CD4-positive, alpha-beta T cell treated with Interleukin-12 subunit alpha and Interleukin-12 subunit beta, for 1 hour (primary cell): ENCODE measurements at regions not wholly inside any gene's neighbourhood (a gene's known extent, or its start where the extent isn't known, plus 50 kb on each side); places are given as distances from the start of the nearest gene placed in this dataset.
"Not testable (repeated sequence)": the region's sequence is repeated elsewhere in the genome, so short reads cannot be mapped to it uniquely, and the experiment has no call there.

Source experiments
- DNase-seq: peaks from one replicate; pipeline ENCODE4 v3.0.0-alpha.2; 2020

DNA sequence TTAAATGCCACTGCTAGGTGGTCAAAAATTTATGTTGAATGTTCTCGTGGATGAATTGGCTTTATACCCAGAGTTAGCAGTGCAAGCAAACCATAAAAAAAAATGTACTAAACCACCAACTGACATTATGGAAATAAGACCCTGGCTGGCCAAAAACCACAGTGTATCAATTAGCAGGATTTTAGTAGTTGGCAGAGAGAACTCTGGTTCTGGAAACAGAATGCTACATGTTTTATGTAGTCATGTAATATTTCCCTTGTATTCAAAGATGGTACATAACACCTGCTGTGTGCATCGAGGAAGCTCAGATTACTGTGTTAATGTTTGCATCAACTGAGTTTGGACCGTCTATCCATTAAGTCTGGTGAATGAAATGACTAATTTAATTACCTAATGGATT, 618.5 kb downstream of the CCSER2 start:
- DNase-seq = no peak

- DNase-seq = no peak
Observed at GRCh38 chr10:84948644-84949043, 620.3 kb downstream of the CCSER2 start.

GRCh38 chr10:84951616-84952015, 623.2 kb downstream of the CCSER2 start:
- DNase-seq = no peak

GRCh38 chr10:84957427-84957826, 629.0 kb downstream of the CCSER2 start:
- DNase-seq = no peak

- no peak for DNase-seq
Observed at GRCh38 chr10:84965468-84965867, 637.1 kb downstream of the CCSER2 start.

GRCh38 chr10:84966708-84967441, 638.5 kb downstream of the CCSER2 start:
- no peak for DNase-seq

DNA sequence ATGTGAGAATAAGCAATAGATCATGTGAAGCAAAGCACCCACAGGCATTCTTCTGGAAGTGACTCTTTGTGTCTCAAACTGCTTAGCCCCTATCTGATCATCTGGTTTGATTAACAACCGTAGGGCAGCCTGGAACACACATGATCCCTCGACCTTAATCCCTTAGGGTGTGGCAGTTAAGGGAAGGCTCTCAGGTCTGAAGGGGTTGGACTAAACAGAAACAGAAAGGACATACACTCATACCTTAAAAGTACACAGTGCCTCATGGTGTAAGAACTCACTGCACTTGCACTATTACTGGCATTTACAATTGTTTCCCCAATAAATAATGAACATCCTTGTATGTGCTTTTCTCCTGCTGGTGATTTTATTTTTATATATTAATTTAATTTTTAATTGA, 640.9 kb downstream of the CCSER2 start:
- not testable (repeated sequence) for DNase-seq

DNA sequence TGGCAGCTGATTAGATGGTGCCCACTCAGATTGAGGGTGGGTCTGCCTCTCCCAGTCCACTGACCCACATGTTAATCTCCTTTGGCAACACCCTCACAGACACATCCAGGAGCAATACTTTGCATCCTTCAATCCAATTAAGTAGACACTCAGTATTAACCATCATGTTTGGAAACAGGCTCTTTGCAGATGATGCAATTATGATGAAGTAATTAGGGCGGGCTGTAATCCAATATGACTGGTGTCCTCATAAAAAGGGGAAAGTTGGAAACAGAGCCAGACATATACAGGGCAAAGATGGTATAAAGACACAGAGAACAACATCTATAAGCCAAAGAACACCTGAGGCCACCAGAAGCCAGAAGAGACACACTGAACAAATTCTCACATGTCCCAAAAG, 658.6 kb downstream of the CCSER2 start:
- DNase-seq = no peak

GRCh38 chr10:84988011-84988410, 659.6 kb downstream of the CCSER2 start:
- no peak for DNase-seq

GRCh38 chr10:84990713-84991112, 662.3 kb downstream of the CCSER2 start:
- no peak for DNase-seq

GRCh38 chr10:84991301-84991700, 662.9 kb downstream of the CCSER2 start:
- DNase-seq = no peak

GRCh38 chr10:84993251-84994035, 665.1 kb downstream of the CCSER2 start:
- DNase-seq = no peak

DNA sequence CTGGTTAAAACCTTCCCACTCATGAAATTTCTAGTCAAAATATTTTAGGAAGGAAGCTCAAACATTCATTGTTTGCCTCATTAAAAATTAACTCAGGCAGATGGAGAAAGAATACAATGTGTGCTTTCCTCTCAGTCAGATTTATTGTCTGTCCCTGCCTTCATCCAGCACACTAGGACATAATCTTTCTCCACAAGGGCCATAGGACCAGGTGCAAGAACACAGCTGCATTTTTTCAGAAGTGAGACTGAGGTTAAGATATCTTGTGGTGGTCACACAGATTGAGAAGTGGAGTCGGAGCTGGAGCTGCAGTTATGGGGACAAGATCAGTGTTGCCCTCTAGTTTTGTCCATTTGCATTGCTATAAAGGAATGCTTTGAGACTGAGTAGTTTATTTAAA, 666.3 kb downstream of the CCSER2 start:
- no peak for DNase-seq

DNA sequence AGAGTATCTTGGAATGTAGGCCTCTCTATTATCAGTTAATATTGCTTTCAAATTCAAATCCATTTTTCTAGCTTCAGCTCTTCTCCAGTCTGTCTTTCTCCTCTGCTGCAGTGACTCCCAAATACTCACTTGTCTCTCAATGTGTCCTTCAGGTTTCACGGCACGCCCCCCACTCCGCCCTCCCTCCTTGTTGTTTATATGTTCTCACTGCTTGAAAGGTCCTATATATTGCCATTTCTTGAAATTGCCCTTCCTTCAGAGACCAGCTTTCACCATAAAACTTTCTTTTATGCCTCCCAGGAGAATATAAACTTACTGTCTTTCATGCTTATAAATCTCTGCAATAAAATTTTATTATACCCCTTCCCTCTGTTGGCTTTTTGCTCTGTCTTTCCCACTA, 668.2 kb downstream of the CCSER2 start:
- no peak for DNase-seq

GRCh38 chr10:84997870-84998269, 669.5 kb downstream of the CCSER2 start:
- DNase-seq = no peak

DNA sequence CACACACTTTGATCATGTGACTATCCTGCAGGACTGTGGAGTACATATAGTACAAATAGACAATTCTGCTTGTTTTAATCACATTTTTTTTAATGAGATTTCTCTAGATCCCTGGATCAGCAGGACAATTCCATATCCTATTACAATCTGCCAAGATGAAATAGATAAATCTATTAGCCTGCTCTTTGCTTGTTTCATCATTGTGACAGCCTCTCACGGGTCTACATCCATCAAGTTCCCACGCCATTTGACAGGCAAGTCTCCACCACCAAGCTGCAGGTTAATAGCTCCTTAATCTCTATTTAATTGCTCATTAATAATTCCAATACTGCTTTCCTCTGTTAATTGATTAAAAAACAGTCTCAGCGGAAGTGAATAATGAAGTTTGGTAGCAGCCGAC, 671.5 kb downstream of the CCSER2 start:
- DNase-seq = no peak

DNA sequence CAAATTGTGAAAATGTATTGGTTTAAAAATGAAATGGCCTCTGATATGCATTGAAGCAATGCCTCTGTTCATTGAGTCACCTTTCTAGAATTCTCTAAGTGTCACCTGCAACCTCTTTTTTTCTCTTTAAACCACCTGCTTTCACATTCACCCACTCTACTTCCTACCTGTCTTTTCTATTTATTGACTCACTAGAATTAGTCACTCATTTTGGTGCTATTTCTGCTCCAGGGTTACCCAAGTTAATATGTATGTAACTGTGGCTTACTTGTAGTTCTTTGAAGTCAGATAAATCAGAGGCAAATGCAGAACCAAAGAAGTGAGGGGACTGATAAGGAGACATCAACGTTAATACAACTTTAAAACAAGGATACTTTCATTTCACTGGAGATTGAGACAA, 674.7 kb downstream of the CCSER2 start:
- DNase-seq = no peak

DNA sequence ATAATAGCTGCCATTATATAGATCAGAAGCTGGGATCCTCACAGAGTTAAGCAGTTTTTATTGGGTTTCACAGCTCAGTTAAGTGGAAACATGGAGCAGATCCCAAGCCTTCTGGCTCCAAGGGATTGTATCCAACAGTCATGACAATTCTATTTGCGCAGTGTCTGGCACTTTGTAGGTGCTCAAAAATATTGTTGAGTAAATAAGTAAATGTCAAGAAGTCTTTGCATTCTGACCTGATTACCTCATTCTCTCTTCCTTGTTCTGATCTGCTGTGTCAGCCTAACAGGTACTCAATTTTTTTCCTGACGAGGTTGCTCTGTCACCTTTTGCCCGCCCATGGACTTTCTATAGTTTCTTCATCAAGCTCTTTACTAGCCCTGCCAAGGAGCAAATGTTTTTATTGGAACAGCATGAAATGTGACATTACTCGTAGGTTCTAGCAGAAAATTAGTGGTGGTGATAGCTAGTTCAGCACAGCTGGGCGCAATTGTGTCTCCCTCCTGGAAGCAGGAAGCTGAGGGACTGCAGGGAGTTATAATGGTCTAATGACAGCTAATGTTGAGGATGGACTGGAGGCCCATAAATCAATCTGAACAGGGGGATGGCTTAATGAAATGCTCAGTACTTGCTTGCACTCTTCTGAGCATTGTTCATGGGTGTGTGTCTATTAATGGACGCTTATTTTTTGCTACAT, 680.2 kb downstream of the CCSER2 start:
- DNase-seq = no peak

- no peak for DNase-seq
Observed at GRCh38 chr10:85012305-85012704, 683.9 kb downstream of the CCSER2 start.

- DNase-seq = no peak
Observed at GRCh38 chr10:85026878-85027467, 698.6 kb downstream of the CCSER2 start.

DNA sequence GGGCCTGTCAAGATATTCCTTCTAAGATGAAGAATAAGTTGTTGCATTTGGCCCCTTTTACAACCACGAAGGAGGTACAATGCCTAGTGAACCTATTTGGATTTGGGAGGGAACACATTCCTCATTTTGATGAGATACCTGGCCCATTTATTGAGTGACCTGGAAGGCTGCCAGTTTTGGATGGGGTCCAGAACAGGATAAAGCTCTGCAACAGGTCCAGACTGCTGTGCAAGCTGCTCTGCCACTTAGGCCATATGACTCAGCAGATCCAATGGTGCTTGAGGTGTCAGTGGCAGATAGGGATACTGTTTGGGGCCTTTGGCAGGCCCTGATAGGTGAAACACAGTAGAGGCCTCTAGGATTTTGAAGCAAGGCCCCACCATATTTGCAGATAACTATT, 704.6 kb downstream of the CCSER2 start:
- no peak for DNase-seq

GRCh38 chr10:85036661-85037060, 708.3 kb downstream of the CCSER2 start:
- DNase-seq = no peak

- DNase-seq = no peak
Observed at GRCh38 chr10:85039311-85039710, 710.9 kb downstream of the CCSER2 start.

DNA sequence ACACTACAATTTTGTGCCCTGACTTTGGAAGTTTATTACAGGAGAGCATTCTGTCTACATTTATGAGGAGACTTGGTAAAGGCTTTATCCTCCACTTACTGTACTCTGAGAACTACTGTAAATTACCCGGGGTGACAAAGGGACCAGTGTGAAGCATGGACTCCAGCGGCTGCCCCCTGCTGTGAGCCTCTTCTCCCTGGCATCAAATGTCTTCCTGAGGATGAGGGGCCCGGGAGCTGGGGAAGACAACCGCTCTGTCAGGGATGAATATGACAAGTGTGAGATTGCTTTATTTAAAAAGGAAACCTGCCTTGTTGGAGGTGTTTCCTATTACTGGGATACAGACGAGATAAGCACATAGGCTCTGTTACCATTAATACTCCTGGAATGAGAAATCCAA, 714.8 kb downstream of the CCSER2 start:
- no peak for DNase-seq
